NCI-H345 treated with DMSO at 0.1 percent for 48 hours (cell line): ENCODE measurements at regions not wholly inside any gene's neighbourhood (a gene's known extent, or its start where the extent isn't known, plus 50 kb on each side); places are given as distances from the start of the nearest gene placed in this dataset.
"Not testable (repeated sequence)": the region's sequence is repeated elsewhere in the genome, so short reads cannot be mapped to it uniquely, and the experiment has no call there.

ENCODE experiments used
- DNase-seq: peaks from one replicate; lab custom pipeline; 2025; ENCODE audit not compliant: unreplicated experiment; lab: John Stamatoyannopoulos, UW

DNA sequence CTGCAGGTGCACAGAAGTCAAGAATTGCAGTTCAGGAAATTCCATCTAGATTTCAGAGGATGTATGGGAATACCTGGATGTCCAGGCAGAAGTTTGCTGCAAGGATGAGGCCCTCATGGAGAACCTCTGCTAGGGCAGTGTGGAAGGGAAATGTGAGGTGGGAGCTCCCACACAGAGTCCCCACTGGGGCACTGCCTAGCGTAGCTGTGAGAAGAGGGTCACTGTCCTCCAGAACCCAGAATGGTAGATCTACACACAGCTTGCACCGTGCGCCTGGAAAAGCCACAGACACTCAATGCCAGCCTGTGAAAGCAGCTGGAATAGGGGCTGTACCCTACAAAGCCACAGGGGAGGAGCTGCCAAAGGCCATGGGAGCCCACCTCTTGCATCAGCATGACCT lies 681.4 kb downstream of the EPHA7 start:
- no peak for DNase-seq

DNA sequence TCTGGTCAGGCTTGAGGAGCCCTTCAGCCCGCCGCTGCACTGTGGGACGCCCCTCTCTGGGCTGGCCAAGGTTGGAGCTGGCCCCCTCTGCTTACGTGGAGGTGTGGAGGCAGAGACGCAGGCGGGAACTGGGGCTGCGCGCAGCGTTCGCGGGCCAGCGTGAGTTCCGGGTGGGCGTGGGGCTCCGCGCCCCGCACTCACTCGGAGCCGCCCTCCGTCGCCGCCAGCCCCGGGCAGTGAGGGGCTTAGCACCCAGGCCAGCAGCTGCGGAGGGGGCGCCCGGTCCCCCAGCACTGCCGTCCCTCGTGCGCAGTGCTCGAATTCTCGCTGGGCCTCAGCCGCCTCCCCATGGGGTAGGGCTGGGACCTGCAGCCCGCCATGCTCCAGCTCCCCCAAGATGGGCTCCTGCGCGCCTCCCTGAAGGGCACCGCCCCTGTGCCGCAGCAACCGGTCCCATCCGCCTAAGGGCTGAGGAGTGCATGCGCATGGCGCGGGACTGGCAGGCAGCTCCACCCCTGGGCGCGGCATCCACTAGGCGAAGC lies 695.9 kb downstream of the EPHA7 start:
- DNase-seq = no peak

DNA sequence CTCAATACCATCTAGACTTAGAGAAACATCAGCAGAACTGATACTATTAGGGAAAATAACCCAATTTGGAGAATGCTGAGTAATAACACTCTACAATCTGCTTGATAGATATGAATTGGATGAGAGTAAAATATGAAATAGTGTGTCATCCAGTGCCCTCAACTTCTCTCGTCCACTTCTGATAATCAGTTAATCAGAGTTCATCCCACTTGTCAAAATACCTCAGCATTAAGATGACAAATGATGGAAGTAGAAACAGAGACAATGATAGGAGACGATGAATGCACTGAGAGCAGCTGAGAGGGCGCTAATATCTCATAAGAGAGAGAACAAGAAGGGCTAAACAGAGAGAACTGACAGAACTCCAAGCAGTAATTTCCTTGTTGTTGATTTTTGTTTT lies 699.6 kb downstream of the EPHA7 start:
- DNase-seq = no peak

DNA sequence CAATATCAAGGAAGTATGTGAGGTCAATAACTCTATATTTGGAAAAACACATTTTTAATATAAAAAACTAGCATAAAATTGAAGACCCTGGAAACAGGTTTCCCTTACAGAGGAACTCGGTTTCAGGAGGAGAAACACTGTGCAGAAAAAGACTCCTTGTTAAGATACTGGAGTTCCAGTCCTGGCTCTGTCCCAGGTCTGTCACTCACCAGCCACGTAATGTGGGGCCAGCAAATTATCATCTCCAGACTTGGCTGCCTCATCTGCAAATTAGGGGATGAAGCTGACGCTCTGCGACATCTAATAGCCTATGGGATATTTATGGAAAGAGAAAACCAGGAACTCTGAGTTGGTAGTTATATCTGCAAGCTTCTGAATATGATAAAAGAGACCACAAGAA lies 702.7 kb downstream of the EPHA7 start:
- DNase-seq = no peak

DNA sequence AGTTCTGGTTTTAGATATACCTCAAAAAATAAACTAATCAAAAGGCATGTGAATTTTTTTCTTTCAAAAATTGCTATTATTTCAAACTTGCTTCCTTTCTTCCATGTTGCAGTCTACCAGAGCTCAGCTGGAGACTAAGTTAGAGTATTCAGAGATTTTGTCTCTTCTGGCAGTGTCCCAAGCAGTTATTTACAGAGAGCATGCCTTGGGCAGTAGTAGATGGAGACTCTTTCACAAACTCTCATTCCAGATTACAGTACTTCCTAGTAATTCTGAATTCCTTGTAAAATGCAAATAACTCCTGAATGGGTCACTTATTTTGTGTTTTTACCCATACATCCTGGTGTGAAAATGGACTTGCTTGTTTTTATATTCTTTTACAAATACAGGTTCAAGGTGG lies 703.4 kb downstream of the EPHA7 start:
- DNase-seq = no peak

DNA sequence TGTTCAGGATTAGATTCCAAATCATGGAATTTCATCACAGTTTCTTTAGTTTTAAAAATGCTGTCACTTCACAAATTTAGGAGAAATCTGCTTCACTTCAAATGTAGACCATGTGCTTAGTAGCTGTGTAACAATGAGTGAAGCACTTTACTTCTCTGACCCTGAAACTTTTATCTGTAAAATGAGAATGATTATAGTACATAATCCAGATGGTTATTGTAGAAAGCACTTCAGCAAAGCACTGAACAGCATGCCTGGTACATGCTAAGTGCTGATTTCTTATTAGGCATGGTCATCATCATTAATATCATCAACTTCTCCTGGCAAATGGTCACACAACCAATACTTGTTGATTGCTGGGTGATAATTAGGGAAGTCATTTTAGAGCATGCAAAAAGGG lies 705.0 kb downstream of the EPHA7 start:
- DNase-seq = no peak

DNA sequence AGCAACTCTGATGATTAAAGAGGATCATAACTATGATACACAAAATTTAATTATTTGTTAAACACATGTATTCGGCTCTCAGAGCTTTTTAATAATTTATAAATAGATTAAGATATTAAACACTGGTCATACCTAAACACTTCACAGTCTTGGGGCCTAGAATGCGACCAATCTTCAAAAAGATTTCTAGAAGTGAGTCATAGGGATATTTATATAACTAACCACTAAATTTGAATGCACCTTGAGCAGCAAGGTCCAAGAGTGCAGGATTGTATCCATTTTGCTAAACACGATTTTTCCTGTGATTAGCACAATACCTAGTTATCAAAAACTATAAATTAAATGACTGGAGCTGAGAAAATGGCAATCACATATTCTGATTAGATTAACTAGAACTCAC lies 709.3 kb downstream of the EPHA7 start:
- no peak for DNase-seq

DNA sequence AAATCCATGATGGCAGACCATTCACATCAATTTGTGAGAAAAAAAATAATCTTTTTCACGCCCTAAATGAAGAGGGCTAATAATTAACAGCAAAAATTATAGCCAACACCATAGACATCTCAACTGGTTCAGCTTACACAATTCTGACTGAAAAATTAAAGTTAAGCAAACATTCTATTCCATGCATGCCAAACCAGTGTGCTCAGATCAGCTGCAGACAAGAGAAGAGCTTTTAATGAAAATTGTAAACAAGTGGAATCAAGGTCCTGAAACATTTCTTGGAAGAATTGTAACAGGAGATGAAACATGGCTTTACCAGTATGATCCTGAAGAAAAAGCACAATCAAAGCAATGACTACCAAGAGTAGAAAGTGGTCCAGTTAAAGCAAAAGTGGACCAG lies 710.4 kb downstream of the EPHA7 start:
- DNase-seq = no peak

DNA sequence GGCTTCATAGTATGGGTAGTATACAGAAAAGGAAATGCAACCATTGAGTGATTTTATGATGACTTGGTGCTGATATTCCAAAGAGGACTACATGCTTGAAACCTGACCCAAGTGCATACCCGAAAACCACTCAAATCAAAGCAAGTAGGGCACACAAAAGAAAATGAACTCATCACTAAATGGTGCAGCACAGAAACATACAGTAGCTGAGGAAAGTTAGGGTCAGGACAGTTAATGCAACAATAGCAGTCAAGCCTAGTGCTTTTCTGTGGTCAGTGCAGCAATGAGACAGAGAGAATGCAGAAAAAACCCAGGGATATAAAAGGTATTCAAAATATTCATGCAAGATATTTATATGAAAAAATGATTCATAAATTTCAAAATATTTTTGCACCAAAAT lies 711.1 kb downstream of the EPHA7 start:
- DNase-seq = no peak

DNA sequence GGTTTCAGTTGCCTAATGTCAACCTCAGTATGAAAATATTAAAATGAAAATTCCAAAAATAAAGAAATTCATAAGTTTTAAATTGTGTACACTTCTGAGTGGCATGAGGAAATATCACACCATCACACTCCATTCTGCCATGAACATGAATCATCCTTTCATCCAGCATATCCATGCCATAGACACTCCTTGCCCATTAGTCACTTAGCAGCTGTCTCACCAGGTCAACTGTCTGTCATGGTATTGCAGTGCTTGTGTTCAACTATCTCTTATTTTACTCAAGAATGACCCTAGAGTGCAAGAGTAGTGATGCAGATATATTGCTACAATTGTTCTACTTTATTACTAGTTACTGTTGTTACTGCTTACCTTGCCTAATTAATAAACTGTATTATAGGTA lies 712.4 kb downstream of the EPHA7 start:
- no peak for DNase-seq

DNA sequence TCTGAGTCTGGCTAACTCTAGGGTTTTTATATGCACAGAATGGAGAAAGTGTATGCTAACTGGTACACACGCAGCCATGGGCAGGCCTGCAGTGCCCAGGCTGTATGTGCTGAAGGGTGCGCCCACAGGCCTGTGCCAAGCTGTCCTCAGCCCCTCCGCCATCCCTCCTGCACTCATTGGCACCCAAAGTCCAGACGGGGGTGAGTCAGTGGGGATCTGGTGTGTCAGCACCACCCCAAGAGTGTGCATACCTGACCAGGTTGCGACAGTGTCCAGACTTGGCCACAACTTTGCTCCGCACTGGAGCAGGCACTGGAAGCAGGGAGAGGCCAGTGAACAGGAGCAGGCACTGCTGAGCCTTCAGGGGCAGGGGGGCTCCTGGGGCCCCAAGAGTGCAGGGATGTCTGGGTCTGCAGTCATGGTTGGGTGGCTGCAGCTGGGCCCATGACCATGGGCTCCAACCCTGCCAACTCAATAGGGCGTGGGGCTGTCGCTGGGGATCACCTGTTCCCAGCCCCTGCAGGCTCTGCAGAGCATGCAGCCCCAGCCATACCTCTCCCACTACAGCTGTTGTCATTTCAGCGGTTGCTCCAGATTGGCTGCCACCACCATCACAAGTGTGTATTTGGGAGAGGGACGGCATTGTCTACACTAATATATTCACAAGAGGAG lies 717.8 kb downstream of the EPHA7 start:
- DNase-seq = no peak

DNA sequence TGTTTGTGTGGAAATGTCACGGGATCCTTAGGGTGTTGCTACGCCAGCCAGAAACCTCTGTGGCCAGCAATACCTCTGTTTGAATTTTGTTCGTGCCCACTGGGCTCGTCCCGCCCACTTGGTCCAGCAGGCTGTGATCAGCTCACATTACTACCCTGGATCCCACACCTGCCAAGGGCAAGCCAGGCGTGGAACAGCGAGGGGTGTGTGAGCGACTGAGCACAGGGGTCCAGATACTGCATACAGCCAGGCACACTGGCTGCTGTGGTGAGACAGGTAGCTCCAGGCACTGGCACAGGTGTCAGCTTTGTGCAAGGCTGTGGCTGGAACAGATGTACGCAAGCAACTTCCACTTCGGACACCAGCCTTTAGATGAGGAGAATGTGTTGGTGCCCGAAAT lies 718.9 kb downstream of the EPHA7 start:
- no peak for DNase-seq

DNA sequence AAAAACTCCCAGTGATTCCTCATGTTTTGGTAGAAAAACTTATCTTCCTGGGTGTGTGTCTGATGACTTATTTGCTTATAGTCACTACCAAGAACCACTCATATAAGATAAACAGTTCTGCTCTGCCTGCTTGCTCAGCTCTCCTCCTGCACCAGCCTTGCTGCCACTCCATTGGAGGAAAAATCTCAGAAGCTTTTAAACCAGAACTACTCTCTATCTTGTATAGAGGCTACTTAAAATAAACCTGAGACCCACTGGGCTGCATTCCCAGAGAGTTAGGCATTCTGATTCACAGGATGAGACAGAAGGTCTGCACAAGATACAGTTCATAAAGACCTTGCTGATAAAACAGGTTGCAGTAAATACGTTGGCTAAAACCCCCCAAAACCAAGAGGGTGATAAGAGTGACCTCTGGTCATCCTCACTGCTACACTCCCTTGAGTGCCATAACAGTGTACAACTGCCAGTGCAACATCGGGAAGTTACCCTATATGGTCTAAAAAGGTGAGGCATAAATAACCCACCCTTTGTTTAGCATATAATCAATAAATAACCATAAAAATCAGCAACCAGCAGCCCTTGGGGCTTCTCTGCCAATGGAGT lies 728.3 kb downstream of the EPHA7 start:
- DNase-seq = no peak

DNA sequence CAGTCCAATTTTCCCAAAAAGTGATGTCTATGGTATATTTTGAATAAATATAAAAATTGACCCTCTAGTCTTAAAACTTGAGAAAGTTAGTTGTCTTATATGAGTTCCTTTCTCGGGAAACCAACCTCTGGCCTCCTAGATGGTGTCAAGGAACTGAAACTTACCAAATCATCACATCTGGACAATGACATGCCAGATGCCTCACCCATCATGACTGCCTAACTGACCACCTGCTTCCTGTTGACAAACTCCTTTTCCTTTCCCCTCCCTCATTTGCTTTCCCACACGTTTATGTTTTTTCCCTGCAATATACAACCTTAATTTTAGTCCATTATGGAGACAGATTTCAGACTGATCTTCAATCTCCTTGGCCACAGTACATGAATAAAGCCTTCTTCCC lies 731.0 kb downstream of the EPHA7 start:
- DNase-seq = no peak

DNA sequence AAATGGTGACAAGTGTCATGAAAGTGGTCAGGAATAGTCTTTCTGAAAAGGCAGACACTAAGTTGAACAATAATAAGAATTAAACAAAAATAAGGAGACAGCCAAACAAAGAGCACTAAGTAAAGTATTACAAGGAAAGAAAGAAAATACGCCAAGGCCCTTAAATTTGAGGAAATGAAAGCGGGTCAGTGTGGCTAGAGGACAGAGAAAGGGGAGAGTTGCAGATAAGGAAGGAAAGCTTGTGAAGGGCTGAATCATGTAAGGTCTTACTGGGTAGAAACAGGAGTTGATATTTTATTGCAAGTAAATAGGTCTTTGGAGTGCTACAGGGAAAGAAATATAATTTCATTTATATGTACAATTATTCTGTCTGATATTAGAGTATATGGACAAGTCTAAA lies 732.1 kb downstream of the EPHA7 start:
- no peak for DNase-seq

DNA sequence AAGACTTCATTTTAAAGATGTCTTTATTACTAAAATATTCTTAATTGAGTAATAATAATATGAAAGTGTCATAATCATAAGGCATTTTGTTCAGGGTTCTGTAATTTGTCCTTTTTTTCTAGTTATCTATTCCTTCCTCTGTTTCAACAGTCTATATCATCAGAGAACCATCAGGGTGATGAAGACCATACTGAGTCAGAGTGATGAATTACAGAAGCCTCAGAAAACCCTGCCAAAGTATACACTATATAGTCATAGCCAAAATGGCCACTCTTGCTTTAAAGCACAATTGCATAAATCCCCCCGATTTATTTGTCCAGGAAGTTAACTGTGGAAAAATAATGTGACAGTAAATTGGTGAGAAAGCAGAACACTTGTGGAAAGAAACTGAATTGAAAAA lies 735.0 kb downstream of the EPHA7 start:
- DNase-seq = no peak

DNA sequence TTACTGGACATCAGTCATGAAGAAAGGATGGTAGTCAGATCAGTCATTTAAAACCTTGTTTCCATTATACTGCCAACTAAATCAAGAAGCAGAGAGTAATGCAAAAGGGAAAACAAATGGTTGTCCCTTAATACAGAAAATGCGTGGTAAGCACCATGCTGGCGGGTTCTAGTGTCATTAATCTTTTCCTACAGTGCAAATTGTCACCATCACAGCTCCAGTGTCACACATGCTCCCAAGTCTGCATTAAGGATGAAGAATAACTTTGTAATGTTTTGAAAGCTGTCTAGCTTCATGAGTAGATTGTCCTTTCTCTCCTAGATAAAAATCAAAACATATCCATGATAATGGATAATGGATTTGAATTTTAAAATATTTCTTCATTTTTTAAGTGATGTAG lies 735.6 kb downstream of the EPHA7 start:
- DNase-seq = no peak

DNA sequence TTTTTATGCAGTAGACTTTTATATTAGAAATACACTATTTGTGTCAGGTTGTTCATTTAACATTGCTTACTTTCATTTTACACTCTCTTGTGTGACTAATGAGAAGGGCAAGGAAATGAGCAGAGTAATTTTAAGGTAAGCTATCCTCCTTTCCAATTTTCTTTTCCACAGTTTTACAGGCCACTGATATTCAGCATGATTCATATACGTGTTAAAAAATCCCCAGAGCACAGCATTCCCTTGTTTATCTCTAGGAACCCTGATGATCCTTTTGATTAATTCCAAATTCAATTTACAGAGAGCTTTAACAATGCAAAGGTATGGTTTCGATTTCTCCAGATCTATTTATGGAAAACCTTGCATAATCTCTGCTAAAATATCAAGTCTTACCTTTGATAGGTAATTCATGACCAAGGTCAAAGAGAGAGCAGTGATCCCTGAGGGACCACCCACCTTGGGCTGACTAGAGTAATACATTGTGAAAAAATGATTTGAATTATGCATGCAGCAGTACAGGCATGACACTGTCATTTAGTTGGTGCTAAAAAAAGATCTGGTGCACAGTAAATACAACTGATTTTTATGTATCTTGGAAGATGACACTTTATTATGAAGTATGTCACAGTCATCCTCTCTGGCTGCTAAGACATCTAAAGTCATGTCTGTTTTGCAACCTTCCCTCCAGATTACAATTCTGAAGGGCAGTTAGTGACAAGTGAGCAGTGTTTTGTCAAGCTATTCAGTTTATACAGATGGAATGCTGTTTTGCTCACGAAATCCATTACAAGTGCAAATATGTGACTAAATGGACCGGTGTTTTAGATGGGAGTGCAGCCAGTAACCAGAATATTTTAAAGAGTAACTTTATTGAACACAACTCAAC lies 736.6 kb downstream of the EPHA7 start:
- no peak for DNase-seq

DNA sequence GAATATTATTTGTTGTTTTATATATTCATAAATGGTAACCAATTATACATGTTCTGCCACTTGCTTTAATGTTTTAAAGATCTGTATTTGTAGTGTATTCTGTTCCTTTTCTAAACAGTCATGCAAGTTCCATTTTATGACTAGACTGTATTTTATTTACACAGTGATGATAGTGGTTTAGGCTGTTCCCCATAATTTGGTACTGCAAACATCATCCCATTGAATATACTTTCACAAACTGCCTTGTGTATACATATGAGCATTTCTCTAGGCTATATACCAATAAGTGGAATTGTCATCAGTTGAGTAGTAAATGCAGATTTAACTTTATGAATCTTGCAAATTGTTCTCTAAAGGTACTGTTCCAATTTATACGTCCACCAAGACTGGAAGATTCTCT lies 738.0 kb downstream of the EPHA7 start:
- DNase-seq = peak; percentile 22

DNA sequence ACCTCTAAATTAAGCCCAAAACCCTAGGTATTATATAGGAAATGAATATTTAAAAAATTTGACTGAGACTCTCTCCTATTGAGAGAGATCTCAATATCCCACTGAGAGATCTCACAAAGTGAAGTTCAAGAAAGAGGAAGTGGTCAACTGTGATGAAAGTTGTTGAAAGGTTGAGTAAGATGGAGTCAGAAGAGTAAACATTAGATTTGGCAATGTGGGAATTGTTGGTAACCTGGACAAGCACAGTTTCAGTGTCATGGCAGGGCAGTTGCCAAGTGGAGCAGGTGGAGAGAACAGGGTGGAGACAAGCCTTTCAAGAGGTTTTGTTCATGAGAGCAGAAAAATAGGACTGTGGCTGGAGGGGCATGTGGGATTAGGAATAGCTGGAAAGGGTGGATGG lies 747.9 kb downstream of the EPHA7 start:
- DNase-seq = not testable (repeated sequence)

DNA sequence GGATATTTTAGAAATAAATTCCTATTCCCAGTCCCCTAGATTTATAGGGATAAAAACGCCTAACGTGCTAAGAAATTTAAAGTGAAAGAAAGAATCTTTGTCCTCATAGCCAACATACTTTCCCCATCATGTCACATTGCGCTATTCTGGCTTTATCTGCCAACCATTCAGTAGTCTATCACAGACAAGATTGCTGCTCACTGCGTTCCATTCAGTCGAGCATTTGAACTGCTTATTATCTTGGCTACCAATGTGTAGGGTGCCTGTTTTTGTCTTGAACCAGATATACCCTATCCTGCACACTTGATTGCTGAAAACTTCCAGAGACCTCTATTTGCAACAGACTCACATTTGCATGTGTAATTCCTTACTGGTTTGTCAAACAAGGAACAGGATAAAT lies 751.5 kb downstream of the EPHA7 start:
- DNase-seq = no peak
